ENCODE measurements at regions not wholly inside any gene's neighbourhood (a gene's known extent, or its start where the extent isn't known, plus 50 kb on each side); places are given as distances from the start of the nearest gene placed in this dataset.

- DNase-seq (ENCODE audit: low read depth, low spot score): no peak
- Histone ChIP-seq H3K4me3 (ENCODE audit: low read depth, low read length) (no peak overlapping the region), H3K9me3 (ENCODE audit: control insufficient read depth, insufficient read depth, low read length) (no peaks in the 10 kb centered on the region), H3K27ac (ENCODE audit: low read depth, low read length) (no peak overlapping the region), H3K27me3 (ENCODE audit: control insufficient read depth, insufficient read depth, low read length) (no peaks in the 10 kb centered on the region)
- POLR2A ChIA-PET: no interaction called here
- TF ChIP-seq CTCF (IDR thresholded peaks at IDR 0.05; ENCODE audit: low read depth, low read length): no peak
- CTCF ChIA-PET: no interaction called here
Observed at GRCh38 chr2:114063346-114063745, 173.5 kb downstream of the ACTR3 start.

GRCh38 chr2:114065731-114066130, 175.8 kb downstream of the ACTR3 start:
- Histone ChIP-seq H3K27me3 (ENCODE audit: control insufficient read depth, insufficient read depth, low read length) (no peaks in the 10 kb centered on the region), H3K4me3 (ENCODE audit: low read depth, low read length) (no peak overlapping the region), H3K27ac (ENCODE audit: low read depth, low read length) (no peak overlapping the region), H3K9me3 (ENCODE audit: control insufficient read depth, insufficient read depth, low read length) (no peaks in the 10 kb centered on the region)
- ChIA-PET POLR2A (no interaction called here), CTCF (no interaction called here)
- no peak for DNase-seq (ENCODE audit: low read depth, low spot score)
- no peak for TF ChIP-seq CTCF (IDR thresholded peaks at IDR 0.05; ENCODE audit: low read depth, low read length)

GRCh38 chr2:114066186-114066747, 176.4 kb downstream of the ACTR3 start:
- Histone ChIP-seq H3K9me3 (ENCODE audit: control insufficient read depth, insufficient read depth, low read length) (no peaks in the 10 kb centered on the region), H3K4me3 (ENCODE audit: low read depth, low read length) (no peak overlapping the region), H3K27ac (ENCODE audit: low read depth, low read length) (no peak overlapping the region), H3K27me3 (ENCODE audit: control insufficient read depth, insufficient read depth, low read length) (no peaks in the 10 kb centered on the region)
- CTCF ChIA-PET: no interaction called here
- POLR2A ChIA-PET: no interaction called here
- DNase-seq (ENCODE audit: low read depth, low spot score): no peak
- no peak for TF ChIP-seq CTCF (IDR thresholded peaks at IDR 0.05; ENCODE audit: low read depth, low read length)

GRCh38 chr2:114068438-114068837, 178.5 kb downstream of the ACTR3 start:
- TF ChIP-seq CTCF (IDR thresholded peaks at IDR 0.05; ENCODE audit: low read depth, low read length): no peak
- Histone ChIP-seq H3K27me3 (ENCODE audit: control insufficient read depth, insufficient read depth, low read length) (no peaks in the 10 kb centered on the region), H3K27ac (ENCODE audit: low read depth, low read length) (no peak overlapping the region), H3K9me3 (ENCODE audit: control insufficient read depth, insufficient read depth, low read length) (no peaks in the 10 kb centered on the region), H3K4me3 (ENCODE audit: low read depth, low read length) (no peak overlapping the region)
- POLR2A ChIA-PET: no interaction called here
- no peak for DNase-seq (ENCODE audit: low read depth, low spot score)
- CTCF ChIA-PET: no interaction called here

GRCh38 chr2:114076961-114077360, 187.1 kb downstream of the ACTR3 start:
- CTCF ChIA-PET: no interaction called here
- no peak overlapping the region for H3K4me3 ChIP-seq (ENCODE audit: low read depth, low read length)
- H3K9me3 ChIP-seq (ENCODE audit: control insufficient read depth, insufficient read depth, low read length): no peaks in the 10 kb centered on the region
- no peak for TF ChIP-seq CTCF (IDR thresholded peaks at IDR 0.05; ENCODE audit: low read depth, low read length)
- POLR2A ChIA-PET: interaction anchor here (0.7 kb wide), 1 partner anchor 40 kb away, joined by 7 read pairs; no protein-coding TSS in a partner anchor
- H3K27ac ChIP-seq (ENCODE audit: low read depth, low read length): no peak overlapping the region
- no peaks in the 10 kb centered on the region for H3K27me3 ChIP-seq (ENCODE audit: control insufficient read depth, insufficient read depth, low read length)
- no peak for DNase-seq (ENCODE audit: low read depth, low spot score)
